ENCODE measurements at regions not wholly inside any gene's neighbourhood (a gene's known extent, or its start where the extent isn't known, plus 50 kb on each side); places are given as distances from the start of the nearest gene placed in this dataset.

DNA sequence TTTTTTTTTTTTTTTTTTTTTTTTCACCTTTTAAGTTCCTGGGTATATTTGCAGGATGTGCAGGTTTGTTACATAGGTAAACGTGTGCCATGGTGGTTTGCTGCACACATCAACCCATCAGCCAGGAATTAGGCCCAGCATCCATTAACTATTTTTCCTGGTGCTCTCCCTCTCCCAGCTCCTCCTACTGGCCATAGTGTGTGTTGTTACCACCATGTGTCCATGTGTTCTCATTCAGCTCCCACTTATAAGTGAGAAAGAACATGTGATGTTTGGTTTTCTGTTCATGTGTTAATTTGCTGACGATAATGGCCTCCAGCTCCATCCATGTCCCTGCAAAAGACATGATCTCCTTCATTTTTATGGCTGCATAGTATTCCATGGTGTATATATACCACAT, 350.5 kb downstream of the MAN2A1 start:
- TF ChIP-seq CTCF (IDR thresholded peaks at IDR 0.05) (no peak), POLR2A (IDR thresholded peaks at IDR 0.05) (no peak), POLR2AphosphoS5 (IDR thresholded peaks at IDR 0.05; ENCODE audit: insufficient read depth in 1 of 2, low read depth in 1 of 2) (no peak)
